GOT3 (cell line): ENCODE measurements at regions not wholly inside any gene's neighbourhood (a gene's known extent, or its start where the extent isn't known, plus 50 kb on each side); places are given as distances from the start of the nearest gene placed in this dataset.

Experiments used
- DNase-seq: peaks from one replicate; lab custom pipeline; 2025; ENCODE audit warnings: mixed read lengths; lab: John Stamatoyannopoulos, UW

- no peak for DNase-seq
Measured at GRCh38 chr6:6704103-6705060, 115.9 kb downstream of the LY86 start.

- no peak for DNase-seq
Measured at GRCh38 chr6:6705061-6705425, 116.5 kb downstream of the LY86 start.

DNA sequence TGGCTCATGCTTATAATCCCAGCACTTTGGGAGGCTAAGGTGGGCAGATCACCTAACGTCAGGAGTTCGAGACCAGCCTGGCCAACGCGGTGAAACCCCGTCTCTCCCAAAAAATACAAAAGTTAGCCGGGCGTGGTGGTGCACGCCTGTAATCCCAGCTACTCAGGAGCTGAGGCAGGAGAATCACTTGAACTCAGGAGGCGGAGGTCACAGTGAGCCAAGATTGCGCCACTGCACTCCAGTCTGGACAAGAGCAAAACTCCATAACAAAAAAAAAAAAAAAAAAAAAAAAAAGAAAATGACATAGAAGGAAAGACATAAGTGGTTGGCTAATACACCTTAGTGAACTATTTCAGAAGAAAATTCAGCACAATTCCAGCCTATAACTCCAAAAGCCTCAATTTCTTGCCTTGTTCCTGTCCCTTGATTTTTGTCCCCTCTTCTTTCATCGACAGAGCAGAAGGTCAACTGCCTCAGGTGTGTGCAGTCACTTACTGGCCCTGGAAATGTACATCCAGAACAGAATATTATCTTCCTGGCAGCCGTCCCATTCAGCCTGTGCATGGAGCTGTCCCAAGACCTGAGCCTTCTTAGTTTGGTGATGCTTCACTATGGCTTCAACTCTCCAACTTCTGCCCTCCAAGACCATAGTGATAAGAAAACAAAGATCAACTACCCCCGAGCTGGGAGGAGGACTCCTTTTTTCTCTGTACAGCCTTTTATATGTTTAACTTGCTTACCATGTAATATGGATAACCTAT is 117.6 kb downstream of the LY86 start:
- DNase-seq = no peak

- no peak for DNase-seq
Measured at GRCh38 chr6:6707143-6707542, 118.6 kb downstream of the LY86 start.

DNA sequence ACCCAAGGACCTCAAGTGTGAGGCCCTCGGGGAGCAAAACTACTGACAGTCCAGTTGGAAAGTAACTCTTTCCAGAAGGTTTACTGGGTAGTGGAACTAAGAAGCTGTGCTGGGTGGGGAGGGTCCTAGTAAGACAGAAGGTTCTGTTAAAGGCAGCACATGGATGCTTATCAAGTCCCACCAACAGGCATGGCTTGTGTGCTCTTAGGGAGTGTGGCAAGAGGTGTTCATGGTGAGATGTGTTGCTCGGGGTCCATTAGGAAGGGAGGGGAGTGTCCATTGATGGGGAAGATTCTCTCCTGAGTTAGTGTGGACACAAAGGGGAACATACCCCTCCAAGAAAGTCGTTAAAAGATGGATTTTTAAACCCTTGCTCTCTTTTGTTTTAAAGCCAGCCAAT is 120.6 kb downstream of the LY86 start:
- DNase-seq = no peak

- DNase-seq = no peak
Measured at GRCh38 chr6:6711031-6711785, 122.7 kb downstream of the LY86 start.

- DNase-seq = no peak
Measured at GRCh38 chr6:6711832-6712448, 123.4 kb downstream of the LY86 start.

GRCh38 chr6:6712449-6713403 is 124.2 kb downstream of the LY86 start:
- DNase-seq = no peak

DNA sequence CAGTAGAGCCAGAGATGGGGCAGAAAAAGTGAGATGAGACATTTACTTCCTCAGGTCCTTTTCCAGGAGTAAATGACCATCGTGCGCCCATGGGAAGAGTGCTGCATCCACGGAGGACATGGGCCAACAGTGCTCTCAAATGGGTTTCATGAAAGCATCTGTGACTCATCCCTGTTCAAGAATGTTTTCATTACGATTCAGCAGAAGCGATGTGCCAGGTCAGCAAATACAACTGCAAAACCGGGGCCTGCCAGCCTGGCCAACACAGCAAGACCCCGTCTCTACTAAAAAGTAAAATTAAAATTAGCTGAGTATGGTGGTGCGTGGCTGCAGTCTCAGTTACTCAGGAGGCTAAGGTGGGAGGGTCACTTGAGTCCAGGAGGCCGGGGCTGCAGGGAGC is 125.1 kb downstream of the LY86 start:
- no peak for DNase-seq

GRCh38 chr6:6714118-6714897 is 125.8 kb downstream of the LY86 start:
- no peak for DNase-seq

- DNase-seq = no peak
Measured at GRCh38 chr6:6714953-6715352, 126.4 kb downstream of the LY86 start.

GRCh38 chr6:6715465-6715864 is 126.9 kb downstream of the LY86 start:
- DNase-seq = no peak

DNA sequence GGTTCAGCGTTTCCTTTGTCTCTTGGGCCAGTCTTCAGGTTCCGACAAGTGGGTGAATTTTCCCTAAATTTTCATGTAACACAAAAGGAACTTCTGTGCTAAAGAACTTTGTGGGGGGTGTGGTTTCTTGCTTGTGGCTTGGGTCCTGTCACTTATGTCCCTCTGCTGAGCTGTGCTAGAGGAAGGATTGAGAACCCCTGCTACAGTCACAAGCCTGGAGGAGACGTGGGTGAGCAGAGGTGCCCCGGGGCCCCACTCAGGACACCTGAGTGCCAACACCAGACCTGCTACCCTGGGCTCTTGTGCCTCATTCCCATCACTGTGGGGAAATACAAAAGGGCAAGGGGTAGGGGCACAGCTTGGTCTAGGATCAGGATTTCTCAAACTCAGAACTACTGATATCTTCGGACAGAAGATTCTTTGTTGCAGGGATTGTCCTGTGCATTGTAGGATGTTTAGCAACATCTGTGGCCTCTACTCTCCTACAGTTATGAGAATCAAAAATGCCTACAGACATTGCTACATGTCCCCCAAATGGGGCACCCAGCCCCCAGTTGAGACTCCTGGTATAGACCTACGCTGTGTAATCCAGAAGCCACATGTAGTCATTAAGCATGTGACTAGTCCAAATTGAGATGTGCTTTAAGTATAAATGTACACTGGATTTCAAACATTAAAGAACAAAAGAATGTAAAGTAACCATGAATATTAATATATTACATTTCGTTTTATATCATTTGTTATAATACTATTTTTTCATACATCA is 128.7 kb downstream of the LY86 start:
- no peak for DNase-seq

DNA sequence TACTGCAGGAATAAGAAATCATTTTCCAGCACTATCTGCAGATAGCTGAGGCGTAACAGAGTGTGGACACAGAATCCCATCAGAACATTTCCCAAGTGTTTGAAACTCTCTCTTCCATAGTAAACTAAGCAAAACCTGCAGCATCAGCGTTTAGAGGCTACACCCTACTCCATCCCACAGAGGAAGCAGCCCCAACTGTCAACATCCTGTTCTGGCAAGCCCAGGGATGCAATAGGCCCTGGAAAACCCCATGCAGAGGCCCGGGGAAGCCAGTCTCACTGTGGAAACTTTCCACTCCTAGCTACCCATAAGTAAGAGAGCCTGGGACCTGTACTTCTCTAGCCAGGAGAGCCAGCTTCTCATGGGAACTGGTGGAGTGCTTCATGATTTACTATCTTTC is 129.4 kb downstream of the LY86 start:
- no peak for DNase-seq

DNA sequence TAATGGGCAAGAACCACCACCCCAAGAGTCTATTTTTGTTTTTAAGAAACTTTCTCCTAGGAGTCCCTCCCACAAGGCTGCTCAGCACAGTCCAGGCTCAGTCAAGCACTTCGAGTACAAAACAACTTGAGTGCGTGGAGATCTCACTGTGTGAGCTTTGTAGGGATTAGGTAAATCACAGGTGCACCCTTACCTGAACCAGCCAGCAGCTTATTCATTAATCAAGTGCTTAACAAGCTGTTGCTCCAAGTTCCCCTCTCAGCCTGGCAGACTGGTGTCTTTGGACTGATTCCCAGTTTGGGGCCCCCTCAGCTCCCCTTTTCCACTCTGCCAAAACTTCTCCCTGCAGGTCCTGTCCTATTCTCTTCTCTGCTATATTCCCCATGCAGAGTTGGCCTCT is 133.1 kb downstream of the LY86 start:
- no peak for DNase-seq

DNA sequence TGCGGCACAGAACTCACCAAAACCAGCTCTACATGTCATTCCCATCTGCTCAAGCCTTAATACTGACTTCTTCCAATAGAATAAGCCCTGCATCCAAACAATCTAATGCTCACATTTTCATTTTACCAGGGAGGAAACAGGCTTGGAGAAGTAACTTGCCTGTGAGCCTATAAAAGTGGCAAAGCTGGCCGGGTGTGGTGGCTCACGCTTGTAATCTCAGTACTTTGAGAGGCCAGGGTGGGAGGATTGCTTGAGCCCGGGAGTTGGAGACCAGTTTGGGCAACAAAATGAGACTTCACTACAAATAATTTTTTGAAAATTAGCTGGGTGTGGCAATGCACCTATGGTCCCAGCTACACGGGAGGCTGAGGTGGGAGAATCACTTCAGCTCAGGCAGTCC is 133.7 kb downstream of the LY86 start:
- DNase-seq = no peak

DNA sequence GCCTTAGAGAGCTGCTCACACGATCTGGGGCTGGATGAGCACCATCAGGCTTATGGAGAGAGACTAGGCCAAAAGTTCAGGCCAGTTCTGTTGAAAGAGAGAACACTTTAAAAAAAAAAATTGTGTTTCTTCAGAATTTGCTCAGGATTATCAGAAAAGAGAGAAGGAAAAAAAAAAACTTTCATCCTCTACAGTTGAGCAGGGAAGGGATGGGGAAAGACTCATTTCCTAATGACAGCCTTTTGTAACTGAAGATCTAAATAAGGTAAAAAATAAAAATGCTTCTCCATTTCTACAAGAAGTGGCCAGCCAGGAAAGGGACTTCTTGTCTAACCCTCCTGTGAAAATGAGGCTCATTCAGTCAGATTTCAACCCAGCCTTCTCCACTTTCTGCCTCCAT is 134.8 kb downstream of the LY86 start:
- no peak for DNase-seq

- no peak for DNase-seq
Measured at GRCh38 chr6:6723921-6724538, 135.5 kb downstream of the LY86 start.
